ENCODE measurements at regions not wholly inside any gene's neighbourhood (a gene's known extent, or its start where the extent isn't known, plus 50 kb on each side); places are given as distances from the start of the nearest gene placed in this dataset.

DNA sequence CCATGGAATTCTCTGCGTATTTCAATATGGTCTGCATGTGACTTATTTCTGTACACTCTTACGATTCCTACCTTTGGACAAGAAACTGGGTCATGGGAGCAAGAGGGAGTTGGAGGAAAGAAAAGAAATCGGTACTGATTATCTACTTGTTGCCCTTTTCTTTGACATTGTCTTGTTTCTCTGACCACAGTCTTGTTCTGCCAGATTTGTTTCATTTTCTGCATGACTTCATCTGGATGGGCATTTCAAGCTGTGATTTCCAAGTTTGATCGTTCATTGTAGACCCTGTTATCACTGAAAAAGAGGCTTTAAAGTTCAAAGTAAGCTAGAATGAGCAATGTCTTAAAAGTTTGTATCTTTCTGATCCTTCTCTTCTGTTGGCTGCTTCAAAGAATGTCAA, 2186.3 kb upstream of the CELF4 start:
- 93% methylated on average over 4 of the region's 4 CpGs for WGBS (ENCODE audit: insufficient coverage)
- peaks cover 17% of the 10 kb centered on the region for H3K36me3 Mint-ChIP-seq
- H3K9me3 ChIP-seq (ENCODE audit: control insufficient read depth, insufficient read depth, low read length): peaks cover 8% of the 10 kb centered on the region
- no peak overlapping the region for H3K27ac Mint-ChIP-seq
- no peaks in the 10 kb centered on the region for H3K27me3 Mint-ChIP-seq (ENCODE audit: low read depth in 2 of 2)
- no peak overlapping the region for H3K27ac ChIP-seq (ENCODE audit: low read length)
- DNase-seq (no peak), ATAC-seq (no peak)
- no peaks in the 10 kb centered on the region for H3K4me1 ChIP-seq (ENCODE audit: control insufficient read depth, insufficient read depth, low read length)
- no peaks in the 10 kb centered on the region for H3K36me3 ChIP-seq (ENCODE audit: control insufficient read depth, insufficient read depth, low read length)
- no peak overlapping the region for H3K4me3 Mint-ChIP-seq
- TF ChIP-seq, protein P1, sequence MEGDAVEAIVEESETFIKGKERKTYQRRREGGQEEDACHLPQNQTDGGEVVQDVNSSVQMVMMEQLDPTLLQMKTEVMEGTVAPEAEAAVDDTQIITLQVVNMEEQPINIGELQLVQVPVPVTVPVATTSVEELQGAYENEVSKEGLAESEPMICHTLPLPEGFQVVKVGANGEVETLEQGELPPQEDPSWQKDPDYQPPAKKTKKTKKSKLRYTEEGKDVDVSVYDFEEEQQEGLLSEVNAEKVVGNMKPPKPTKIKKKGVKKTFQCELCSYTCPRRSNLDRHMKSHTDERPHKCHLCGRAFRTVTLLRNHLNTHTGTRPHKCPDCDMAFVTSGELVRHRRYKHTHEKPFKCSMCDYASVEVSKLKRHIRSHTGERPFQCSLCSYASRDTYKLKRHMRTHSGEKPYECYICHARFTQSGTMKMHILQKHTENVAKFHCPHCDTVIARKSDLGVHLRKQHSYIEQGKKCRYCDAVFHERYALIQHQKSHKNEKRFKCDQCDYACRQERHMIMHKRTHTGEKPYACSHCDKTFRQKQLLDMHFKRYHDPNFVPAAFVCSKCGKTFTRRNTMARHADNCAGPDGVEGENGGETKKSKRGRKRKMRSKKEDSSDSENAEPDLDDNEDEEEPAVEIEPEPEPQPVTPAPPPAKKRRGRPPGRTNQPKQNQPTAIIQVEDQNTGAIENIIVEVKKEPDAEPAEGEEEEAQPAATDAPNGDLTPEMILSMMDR (IDR thresholded peaks at IDR 0.05): no peak
- no peaks in the 10 kb centered on the region for H3K4me1 Mint-ChIP-seq
- peaks cover 10 to 18% of the 10 kb centered on the region in 2 donors for H3K9me3 Mint-ChIP-seq
- H3K4me3 ChIP-seq (ENCODE audit: low read length): no peak overlapping the region
- H3K27me3 ChIP-seq (ENCODE audit: control insufficient read depth, insufficient read depth, low read length): no peaks in the 10 kb centered on the region
- intact Hi-C loops (cut with micrococcal nuclease): no loop called here

DNA sequence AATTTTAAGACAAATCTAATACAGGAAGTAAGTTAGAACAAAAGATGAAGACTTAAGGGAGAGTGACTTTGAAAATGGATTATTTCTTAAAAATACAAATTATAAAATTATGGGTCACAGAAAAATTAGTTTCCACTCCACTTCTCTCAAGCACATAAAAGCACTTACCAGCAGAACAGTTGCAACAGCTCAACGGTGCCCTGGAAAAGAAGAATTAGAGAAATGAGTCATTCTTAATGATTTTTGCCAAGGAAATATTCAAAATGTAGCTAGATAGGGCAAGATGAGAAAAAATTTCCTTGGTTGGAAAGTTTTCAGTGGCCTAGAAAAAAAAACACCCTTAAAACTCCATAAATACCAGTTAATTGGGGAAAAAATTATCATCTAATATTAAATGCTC, 2185.6 kb upstream of the CELF4 start:
- no peak overlapping the region for H3K4me3 ChIP-seq (ENCODE audit: low read length)
- no peaks in the 10 kb centered on the region for H3K27me3 ChIP-seq (ENCODE audit: control insufficient read depth, insufficient read depth, low read length)
- Mint-ChIP-seq H3K27ac (no peak overlapping the region), H3K27me3 (ENCODE audit: low read depth in 2 of 2) (no peaks in the 10 kb centered on the region), H3K4me1 (no peaks in the 10 kb centered on the region), H3K9me3 (peaks cover 12 to 15% of the 10 kb centered on the region in 2 donors), H3K36me3 (peaks cover 14% of the 10 kb centered on the region), H3K4me3 (no peak overlapping the region)
- H3K9me3 ChIP-seq (ENCODE audit: control insufficient read depth, insufficient read depth, low read length): peaks cover 8% of the 10 kb centered on the region
- TF ChIP-seq, protein P1 (IDR thresholded peaks at IDR 0.05): no peak
- no peak overlapping the region for H3K27ac ChIP-seq (ENCODE audit: low read length)
- DNase-seq (no peak), ATAC-seq (no peak)
- intact Hi-C loops (cut with micrococcal nuclease): no loop called here
- 71% methylated on average over 1 of the region's 1 CpG for WGBS (ENCODE audit: insufficient coverage)
- no peaks in the 10 kb centered on the region for H3K4me1 ChIP-seq (ENCODE audit: control insufficient read depth, insufficient read depth, low read length)
- H3K36me3 ChIP-seq (ENCODE audit: control insufficient read depth, insufficient read depth, low read length): no peaks in the 10 kb centered on the region

DNA sequence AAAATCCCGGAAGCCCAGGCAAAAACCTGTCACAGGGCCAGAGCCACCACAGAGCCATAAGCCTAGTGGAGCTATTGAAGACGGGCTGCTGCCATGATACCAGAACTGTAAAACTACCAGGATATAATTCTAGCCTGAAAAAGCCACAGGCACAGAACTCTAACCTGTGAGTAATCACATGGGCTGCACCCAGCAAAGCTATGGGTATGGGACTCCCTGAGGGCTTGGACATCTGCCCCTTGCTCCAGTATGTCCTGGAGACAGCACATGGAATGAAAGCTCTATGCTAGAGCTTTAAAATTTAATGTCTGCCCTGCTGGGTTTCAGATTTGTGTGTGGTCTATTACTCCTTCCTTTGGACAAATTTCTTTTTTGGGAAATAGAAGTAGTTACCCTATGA, 2183.6 kb upstream of the CELF4 start:
- H3K9me3 ChIP-seq (ENCODE audit: control insufficient read depth, insufficient read depth, low read length): peaks cover 8% of the 10 kb centered on the region
- DNase-seq: no peak
- Mint-ChIP-seq H3K4me3 (no peak overlapping the region), H3K9me3 (peaks cover 8 to 12% of the 10 kb centered on the region in 2 donors), H3K4me1 (no peaks in the 10 kb centered on the region), H3K27ac (no peak overlapping the region), H3K36me3 (peaks cover 14% of the 10 kb centered on the region), H3K27me3 (ENCODE audit: low read depth in 2 of 2) (no peaks in the 10 kb centered on the region)
- TF ChIP-seq, protein P1 (IDR thresholded peaks at IDR 0.05): no peak
- no peak for ATAC-seq
- H3K4me3 ChIP-seq (ENCODE audit: low read length): no peak overlapping the region
- intact Hi-C loops (cut with micrococcal nuclease): no loop called here
- no peaks in the 10 kb centered on the region for H3K27me3 ChIP-seq (ENCODE audit: control insufficient read depth, insufficient read depth, low read length)
- no peaks in the 10 kb centered on the region for H3K4me1 ChIP-seq (ENCODE audit: control insufficient read depth, insufficient read depth, low read length)
- no peaks in the 10 kb centered on the region for H3K36me3 ChIP-seq (ENCODE audit: control insufficient read depth, insufficient read depth, low read length)
- 95% methylated on average over 2 of the region's 2 CpGs for WGBS (ENCODE audit: insufficient coverage)
- H3K27ac ChIP-seq (ENCODE audit: low read length): no peak overlapping the region

DNA sequence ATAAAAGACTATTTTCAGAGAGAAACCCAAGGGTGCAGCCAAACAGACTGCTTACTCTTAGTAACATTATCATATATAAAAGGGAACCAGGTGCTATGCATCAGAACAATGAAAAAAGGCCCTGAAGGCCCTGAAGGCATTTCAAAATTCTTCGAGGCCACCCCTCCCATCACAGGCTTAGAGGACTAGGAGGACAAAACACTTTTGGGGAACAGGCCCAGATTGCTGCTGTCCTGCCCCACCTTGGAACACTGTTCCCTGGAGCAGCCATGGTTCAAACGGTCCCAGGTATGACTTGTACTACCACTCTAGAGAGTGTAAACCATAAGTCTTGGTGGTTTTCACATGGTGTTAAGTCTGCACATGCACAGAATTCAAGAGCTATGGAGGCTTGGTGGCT, 2183.1 kb upstream of the CELF4 start:
- 80% methylated on average over 2 of the region's 2 CpGs for WGBS (ENCODE audit: insufficient coverage)
- ATAC-seq (no peak), DNase-seq (no peak)
- H3K36me3 ChIP-seq (ENCODE audit: control insufficient read depth, insufficient read depth, low read length): no peaks in the 10 kb centered on the region
- peaks cover 14% of the 10 kb centered on the region for H3K36me3 Mint-ChIP-seq
- no peaks in the 10 kb centered on the region for H3K4me1 ChIP-seq (ENCODE audit: control insufficient read depth, insufficient read depth, low read length)
- no peaks in the 10 kb centered on the region for H3K27me3 Mint-ChIP-seq (ENCODE audit: low read depth in 2 of 2)
- H3K27ac Mint-ChIP-seq: no peak overlapping the region
- no peak overlapping the region for H3K27ac ChIP-seq (ENCODE audit: low read length)
- H3K4me3 Mint-ChIP-seq: no peak overlapping the region
- peaks cover 5% of the 10 kb centered on the region for H3K9me3 ChIP-seq (ENCODE audit: control insufficient read depth, insufficient read depth, low read length)
- no peaks in the 10 kb centered on the region for H3K27me3 ChIP-seq (ENCODE audit: control insufficient read depth, insufficient read depth, low read length)
- intact Hi-C loops (cut with micrococcal nuclease): no loop called here
- no peak overlapping the region for H3K4me3 ChIP-seq (ENCODE audit: low read length)
- no peaks in the 10 kb centered on the region for H3K4me1 Mint-ChIP-seq
- TF ChIP-seq, protein P1 (IDR thresholded peaks at IDR 0.05): no peak
- H3K9me3 Mint-ChIP-seq: peaks cover 8 to 12% of the 10 kb centered on the region in 2 donors
